ENCODE measurements at regions not wholly inside any gene's neighbourhood (a gene's known extent, or its start where the extent isn't known, plus 50 kb on each side); places are given as distances from the start of the nearest gene placed in this dataset.
"Not testable (repeated sequence)": the region's sequence is repeated elsewhere in the genome, so short reads cannot be mapped to it uniquely, and the experiment has no call there.

GRCh38 chr1:170789063-170789462 lies 125.1 kb downstream of the PRRX1 start:
- no peak for DNase-seq

- DNase-seq = no peak
Observed at GRCh38 chr1:170790175-170790574, 126.2 kb downstream of the PRRX1 start.

GRCh38 chr1:170790651-170791071 lies 126.7 kb downstream of the PRRX1 start:
- no peak for DNase-seq

- no peak for DNase-seq
Observed at GRCh38 chr1:170791941-170792340, 128.0 kb downstream of the PRRX1 start.

- DNase-seq = no peak
Observed at GRCh38 chr1:170800265-170800664, 135.1 kb upstream of the MROH9 start.

- DNase-seq = no peak
Observed at GRCh38 chr1:170800812-170801211, 134.5 kb upstream of the MROH9 start.

- no peak for DNase-seq
Observed at GRCh38 chr1:170803711-170804110, 131.6 kb upstream of the MROH9 start.

GRCh38 chr1:170804419-170804818 lies 130.9 kb upstream of the MROH9 start:
- no peak for DNase-seq

- DNase-seq = no peak
Observed at GRCh38 chr1:170804879-170805278, 130.5 kb upstream of the MROH9 start.

- DNase-seq = no peak
Observed at GRCh38 chr1:170806961-170807360, 128.4 kb upstream of the MROH9 start.

GRCh38 chr1:170807432-170807831 lies 127.9 kb upstream of the MROH9 start:
- no peak for DNase-seq

- no peak for DNase-seq
Observed at GRCh38 chr1:170808216-170808885, 127.0 kb upstream of the MROH9 start.

- DNase-seq = not testable (repeated sequence)
Observed at GRCh38 chr1:170811013-170811412, 124.3 kb upstream of the MROH9 start.

- no peak for DNase-seq
Observed at GRCh38 chr1:170819781-170820180, 115.6 kb upstream of the MROH9 start.

GRCh38 chr1:170823120-170823519 lies 112.2 kb upstream of the MROH9 start:
- no peak for DNase-seq

GRCh38 chr1:170831276-170831675 lies 104.1 kb upstream of the MROH9 start:
- no peak for DNase-seq

GRCh38 chr1:170836141-170836540 lies 99.2 kb upstream of the MROH9 start:
- DNase-seq = no peak

- no peak for DNase-seq
Observed at GRCh38 chr1:170840371-170840770, 95.0 kb upstream of the MROH9 start.

- no peak for DNase-seq
Observed at GRCh38 chr1:170853302-170853701, 82.0 kb upstream of the MROH9 start.

GRCh38 chr1:170853867-170854266 lies 81.5 kb upstream of the MROH9 start:
- peak; percentile 15 for DNase-seq

GRCh38 chr1:170854677-170855076 lies 80.7 kb upstream of the MROH9 start:
- no peak for DNase-seq

GRCh38 chr1:170856455-170856854 lies 78.9 kb upstream of the MROH9 start:
- no peak for DNase-seq

GRCh38 chr1:170857955-170858354 lies 77.4 kb upstream of the MROH9 start:
- DNase-seq = no peak

GRCh38 chr1:170863621-170864020 lies 71.7 kb upstream of the MROH9 start:
- no peak for DNase-seq

- DNase-seq = no peak
Observed at GRCh38 chr1:170864238-170864637, 71.1 kb upstream of the MROH9 start.
